AG04450 (cell line): ENCODE measurements at regions not wholly inside any gene's neighbourhood (a gene's known extent, or its start where the extent isn't known, plus 50 kb on each side); places are given as distances from the start of the nearest gene placed in this dataset.
"Not testable (repeated sequence)": the region's sequence is repeated elsewhere in the genome, so short reads cannot be mapped to it uniquely, and the experiment has no call there.

Experiments
- CTCF ChIA-PET: fragments of 300-600, 350-600 bp; formaldehyde crosslinking; extraction: SDS; loops from one replicate; lab custom pipeline; 2022; ENCODE audit warnings: antibody characterized with exemption, inconsistent platforms; lab: Charles Lee
- POLR2A ChIA-PET: fragments of 350-600 bp; formaldehyde crosslinking; extraction: SDS; loops from one replicate; lab custom pipeline; 2021; ENCODE audit warnings: antibody characterized with exemption, inconsistent platforms; lab: Yijun Ruan, JAX
- DNase-seq: peaks from one replicate; pipeline ENCODE4 v3.0.0-alpha.2; 2011; ENCODE audit warnings: low read depth, low spot score
- H3K27ac ChIP-seq: one replicate; pipeline ENCODE4 v1.5.1; 2012; ENCODE audit warnings: low read depth, low read length, control low read depth
- H3K27me3 ChIP-seq: one replicate; pipeline ENCODE4 v1.6.0; 2012; ENCODE audit warnings: low read length; ENCODE audit not compliant: control insufficient read depth, insufficient read depth
- H3K4me3 ChIP-seq: 2 replicates; pipeline ENCODE4 v1.5.1; 2011; ENCODE audit warnings: mild to moderate bottlenecking, low read depth, low read length, control low read depth
- H3K9me3 ChIP-seq: 2 replicates; pipeline ENCODE4 v1.5.1; 2012; ENCODE audit warnings: low read length; ENCODE audit not compliant: control insufficient read depth, insufficient read depth
- CTCF ChIP-seq: IDR thresholded peaks from 2 replicates; pipeline ENCODE4 v1.5.1; 2011; ENCODE audit warnings: low read depth, low read length, control low read depth, inconsistent platforms

- DNase-seq, result no peak
- H3K9me3 ChIP-seq, result peaks cover 11% of the 10 kb centered on the region; the same call in 1 of the 2 replicates
- no peaks in the 10 kb centered on the region for H3K27me3 ChIP-seq
- ChIA-PET CTCF (no interaction called here), POLR2A (no interaction called here)
- no peak for TF ChIP-seq CTCF
- no peak overlapping the region for H3K27ac ChIP-seq
- no peak overlapping the region for H3K4me3 ChIP-seq
Observed at GRCh38 chr9:80673496-80673895, 1015.9 kb downstream of the TLE1 start.

- no peak for DNase-seq
- Histone ChIP-seq H3K4me3 (no peak overlapping the region), H3K9me3 (peaks cover 17% of the 10 kb centered on the region; the same call in 1 of the 2 replicates), H3K27me3 (no peaks in the 10 kb centered on the region), H3K27ac (no peak overlapping the region)
- ChIA-PET POLR2A (no interaction called here), CTCF (no interaction called here)
- no peak for TF ChIP-seq CTCF
Observed at GRCh38 chr9:80665479-80665878, 1023.9 kb downstream of the TLE1 start.

DNA sequence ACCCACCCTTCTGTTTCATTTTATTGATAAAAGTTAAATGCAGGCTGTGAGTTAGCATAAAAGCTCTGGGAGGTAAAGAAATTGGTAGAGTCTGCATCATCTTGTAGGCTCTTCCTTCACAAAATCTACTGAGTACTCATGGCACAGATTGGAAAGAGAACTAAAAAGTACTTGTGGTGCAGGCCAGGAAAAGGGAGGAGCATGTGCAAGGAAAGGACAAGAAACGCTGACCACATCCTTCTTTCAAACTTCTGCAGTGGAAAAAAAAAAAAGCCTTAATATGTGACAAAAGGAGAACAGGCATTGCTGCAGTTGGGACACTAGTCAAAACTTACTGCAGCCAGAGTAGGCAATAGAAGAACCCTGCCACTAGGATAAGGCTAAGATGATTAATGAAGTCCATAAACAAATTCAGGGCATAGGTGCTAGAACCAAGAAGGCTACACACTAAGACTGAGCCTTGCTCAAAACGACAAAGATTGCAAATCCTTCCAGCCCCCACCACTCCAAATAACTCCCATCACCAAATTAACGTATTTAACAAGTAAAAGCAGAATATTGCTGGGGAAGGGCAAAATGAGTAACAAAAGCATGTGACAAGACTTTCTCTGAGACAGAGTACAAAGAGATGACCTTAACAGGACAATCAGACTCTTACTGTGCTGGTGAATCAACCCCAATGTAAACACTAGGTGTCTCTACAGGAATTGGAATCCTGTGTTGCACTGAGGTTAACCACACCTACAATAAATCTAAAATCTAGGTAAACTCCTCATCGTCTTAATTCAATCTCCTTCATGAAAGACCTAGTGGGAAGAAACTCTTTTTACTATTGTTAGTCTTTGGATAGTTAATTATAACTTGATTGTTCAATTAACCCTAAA is 1024.8 kb downstream of the TLE1 start:
- Histone ChIP-seq H3K4me3 (no peak overlapping the region), H3K27me3 (no peaks in the 10 kb centered on the region), H3K9me3 (peaks cover 11% of the 10 kb centered on the region), H3K27ac (no peak overlapping the region)
- CTCF ChIA-PET, result interaction anchor here (0.7 kb wide), 1 partner anchor 426 kb away, joined by 3 read pairs; no protein-coding TSS in a partner anchor
- POLR2A ChIA-PET, result no interaction called here
- DNase-seq, result no peak
- TF ChIP-seq CTCF, result no peak

- CTCF ChIA-PET, result not testable (repeated sequence)
Observed at GRCh38 chr9:80659751-80660150, 1029.6 kb downstream of the TLE1 start.

GRCh38 chr9:80651044-80651443 is 1038.3 kb downstream of the TLE1 start:
- POLR2A ChIA-PET, result no interaction called here

More at GRCh38 chr9:80659751-80660150, 1029.6 kb downstream of the TLE1 start:
- H3K27ac ChIP-seq, H3K27me3 ChIP-seq, POLR2A ChIA-PET, DNase-seq, H3K4me3 ChIP-seq: not testable (repeated sequence)
- peaks cover 11% of the 10 kb centered on the region for H3K9me3 ChIP-seq

More at GRCh38 chr9:80651044-80651443, 1038.3 kb downstream of the TLE1 start:
- H3K4me3 ChIP-seq, result no peak overlapping the region
- peak; percentile 11 for DNase-seq
- H3K27me3 ChIP-seq, result no peaks in the 10 kb centered on the region
- H3K27ac ChIP-seq, result no peak overlapping the region
- CTCF ChIA-PET, result no interaction called here
- H3K9me3 ChIP-seq, result no peaks in the 10 kb centered on the region
- no peak for TF ChIP-seq CTCF
